Ovary (tissue), 7 donors: ENCODE measurements at regions not wholly inside any gene's neighbourhood (a gene's known extent, or its start where the extent isn't known, plus 50 kb on each side); places are given as distances from the start of the nearest gene placed in this dataset.

Source experiments
- DNase-seq, 5 donors: peaks; one replicate each; pipeline ENCODE4 v3.0.0-alpha.2; 2019 to 2020
- H3K27ac ChIP-seq, 2 donors: fragments of 200-600 bp; one replicate each; pipeline versions ENCODE4 v1.5.1 to v1.8.0; 2019 to 2022
- H3K27me3 ChIP-seq: fragments of 200-600 bp; one replicate; pipeline ENCODE4 v1.8.0; 2022
- H3K36me3 ChIP-seq: fragments of 200-600 bp; sonication (generic); one replicate; pipeline ENCODE4 v1.5.1; 2019
- H3K4me1 ChIP-seq: one replicate; pipeline ENCODE4 v1.8.1; 2013; ENCODE audit warnings: mild to moderate bottlenecking, moderate library complexity; ENCODE audit not compliant: insufficient read depth
- H3K4me3 ChIP-seq: fragments of 200-600 bp; sonication (generic); one replicate; pipeline ENCODE4 v1.5.1; 2017
- H3K9me3 ChIP-seq, 2 donors: fragments of 200-600 bp in 1 of 2; sonication (generic) in 1 of 2; one replicate each; pipeline versions ENCODE4 v1.5.1 to v1.8.1; 2013 to 2019; ENCODE audit warnings: mild to moderate bottlenecking in 1 of 2, moderate library complexity in 1 of 2
- CTCF ChIP-seq, 3 donors: fragments of 450-650 bp in 2 of 3; fragments of 200-600 bp in 1 of 3; IDR thresholded peaks; one replicate each; pipeline versions ENCODE4 v1.5.1 to v1.8.0; 2016 to 2022; ENCODE audit warnings: antibody characterized with exemption in 3 of 3, mild to moderate bottlenecking in 1 of 3
- EP300 ChIP-seq: sonication (generic); formaldehyde crosslinking; IDR thresholded peaks from one replicate; pipeline ENCODE4 v1.6.1; 2017; ENCODE audit warnings: antibody characterized with exemption
- POLR2A ChIP-seq: fragments of 450-650 bp; IDR thresholded peaks from one replicate; pipeline ENCODE4 v1.6.1; 2017; ENCODE audit warnings: antibody characterized with exemption, mild to moderate bottlenecking, moderate library complexity
- WGBS, 3 donors: extraction: QIAGEN DNeasy Blood & Tissue Kit in 1 of 3; methylation state at CpG; one replicate each; pipeline versions ENCODE4 v1.1.5 to v1.1.7; 2013 to 2017; 5-methylcytosine and 5-hydroxymethylcytosine counted together
- intact Hi-C, 4 donors: fragments of 100-400 bp; cut with DNase I; formaldehyde crosslinking; loops; one replicate each; pipeline versions ENCODE4 v1.11.0 to v1.15.1; 2022 to 2023
- donor health status: DM: no; HTN: no; CAD: no; lungs with moderate emphysema.
- donor health status: DM: no; HTN: no; CAD: no.
- donor health status: Bipolar disorder and iron deficiency.
- donor health status: DM: no; HTN: no; CAD: no.
- donor health status: DM: yes; HTN: yes; CAD: no.

- intact Hi-C loops: no loop called here
- H3K4me1 ChIP-seq: no peaks in the 10 kb centered on the region
- no peak overlapping the region for H3K4me3 ChIP-seq
- no peaks in the 10 kb centered on the region for H3K9me3 ChIP-seq
- H3K27ac ChIP-seq: no peak overlapping the region
- no peaks in the 10 kb centered on the region for H3K27me3 ChIP-seq
- H3K36me3 ChIP-seq: no peaks in the 10 kb centered on the region
- TF ChIP-seq CTCF (IDR thresholded peaks at IDR 0.05): no peak
- no peak for TF ChIP-seq POLR2A
- TF ChIP-seq EP300: no peak
- no peak for DNase-seq
Observed at GRCh38 chr5:163712011-163712410, 206.6 kb downstream of the MAT2B start.

- Histone ChIP-seq H3K27me3 (no peaks in the 10 kb centered on the region), H3K27ac (no peak overlapping the region), H3K9me3 (no peaks in the 10 kb centered on the region), H3K4me3 (no peak overlapping the region), H3K36me3 (no peaks in the 10 kb centered on the region), H3K4me1 (no peaks in the 10 kb centered on the region)
- intact Hi-C loops: no loop called here
- no peak for DNase-seq
- TF ChIP-seq CTCF (IDR thresholded peaks at IDR 0.05) (no peak), POLR2A (no peak), EP300 (no peak)
- 57 to 64% (median 62%) methylated on average over 5 of the region's 5 CpGs for WGBS, 3 donors
Observed at GRCh38 chr5:163718272-163718671, 212.9 kb downstream of the MAT2B start.

GRCh38 chr5:163724305-163724704 lies 218.9 kb downstream of the MAT2B start:
- no peaks in the 10 kb centered on the region for H3K4me1 ChIP-seq
- WGBS, 3 donors: 78 to 84% (median 79%) methylated on average over 3 of the region's 3 CpGs
- TF ChIP-seq EP300 (no peak), POLR2A (no peak), CTCF (IDR thresholded peaks at IDR 0.05) (no peak)
- no peaks in the 10 kb centered on the region for H3K9me3 ChIP-seq
- no peak overlapping the region for H3K27ac ChIP-seq
- H3K4me3 ChIP-seq: no peak overlapping the region
- intact Hi-C loops: no loop called here
- H3K36me3 ChIP-seq: no peaks in the 10 kb centered on the region
- no peak for DNase-seq
- no peaks in the 10 kb centered on the region for H3K27me3 ChIP-seq

- no peak for DNase-seq
- intact Hi-C loops: no loop called here
- Histone ChIP-seq H3K4me1 (no peaks in the 10 kb centered on the region), H3K4me3 (no peak overlapping the region), H3K9me3 (no peaks in the 10 kb centered on the region), H3K27me3 (no peaks in the 10 kb centered on the region), H3K27ac (no peak overlapping the region), H3K36me3 (no peaks in the 10 kb centered on the region)
- TF ChIP-seq POLR2A (no peak), CTCF (IDR thresholded peaks at IDR 0.05) (no peak), EP300 (no peak)
- WGBS, 3 donors: 77 to 80% (median 79%) methylated on average over 4 of the region's 4 CpGs
Observed at GRCh38 chr5:163727028-163727427, 221.6 kb downstream of the MAT2B start.
